KOPT-K1 (cell line): ENCODE measurements at regions not wholly inside any gene's neighbourhood (a gene's known extent, or its start where the extent isn't known, plus 50 kb on each side); places are given as distances from the start of the nearest gene placed in this dataset.
"Not testable (repeated sequence)": the region's sequence is repeated elsewhere in the genome, so short reads cannot be mapped to it uniquely, and the experiment has no call there.

Experiments used
- H3K27ac ChIP-seq: fragments of 200-600 bp; sonication (generic); 2 replicates; pipeline ENCODE4 v1.5.1; 2016; ENCODE audit warnings: antibody characterized with exemption, mild to moderate bottlenecking, low read depth, low read length; ENCODE audit not compliant: poor library complexity, severe bottlenecking
- H3K36me3 ChIP-seq: fragments of 200-600 bp; sonication (generic); 2 replicates; pipeline ENCODE4 v1.5.1; 2017; ENCODE audit warnings: antibody characterized with exemption, mild to moderate bottlenecking, low read length, moderate library complexity; ENCODE audit not compliant: insufficient read depth
- H3K9me3 ChIP-seq: fragments of 200-600 bp; sonication (generic); 2 replicates; pipeline ENCODE4 v1.5.1; 2017; ENCODE audit warnings: antibody characterized with exemption, low read length, mild to moderate bottlenecking; ENCODE audit not compliant: insufficient read depth, poor library complexity, severe bottlenecking

DNA sequence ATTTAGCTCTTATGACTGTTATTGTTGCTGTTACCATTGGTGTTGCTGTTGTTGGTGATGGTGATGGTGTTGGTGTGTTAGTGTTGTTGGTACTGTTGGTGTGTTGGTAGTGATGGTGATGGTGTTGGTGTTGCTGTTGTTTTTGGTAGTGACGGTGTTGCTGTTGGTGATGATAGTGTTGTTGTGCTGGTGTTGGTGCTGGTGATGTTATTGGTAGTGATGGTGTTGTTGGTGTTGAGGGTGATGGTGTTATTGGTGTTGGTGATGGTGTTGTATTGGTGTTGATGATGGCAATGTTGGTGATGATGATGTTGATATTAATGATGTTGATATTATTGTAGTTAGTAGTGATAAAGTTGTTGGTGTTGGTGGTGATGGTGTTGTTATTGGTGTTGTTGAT lies 285.7 kb upstream of the FOXF1 start:
- Histone ChIP-seq H3K27ac (no peak overlapping the region), H3K9me3 (no peaks in the 10 kb centered on the region), H3K36me3 (no peaks in the 10 kb centered on the region)

DNA sequence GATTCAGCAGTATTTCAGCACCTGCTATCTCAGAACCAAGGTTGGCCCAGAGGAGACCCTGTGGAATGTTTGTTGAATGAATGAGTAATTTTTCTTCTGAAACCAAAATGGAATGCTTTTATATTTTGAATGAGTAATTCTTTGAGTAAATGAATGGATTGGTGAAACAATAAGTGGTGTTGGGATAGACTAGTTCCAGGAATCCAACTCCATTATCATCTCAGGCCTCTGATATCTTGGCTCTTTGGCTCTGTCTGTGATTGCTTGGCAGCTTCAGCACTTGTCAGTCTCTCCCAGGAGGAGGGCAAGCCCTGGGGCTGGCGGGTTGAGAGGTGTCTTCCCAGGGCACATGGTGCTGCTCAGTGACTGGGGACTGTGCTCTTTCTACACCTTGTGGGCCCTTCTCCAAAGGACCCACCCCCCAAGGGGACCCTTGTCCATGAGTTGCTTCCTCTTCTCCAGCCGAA lies 284.4 kb upstream of the FOXF1 start:
- no peaks in the 10 kb centered on the region for H3K9me3 ChIP-seq
- no peak overlapping the region for H3K27ac ChIP-seq
- no peaks in the 10 kb centered on the region for H3K36me3 ChIP-seq

- H3K9me3 ChIP-seq, result no peaks in the 10 kb centered on the region
- H3K27ac ChIP-seq, result no peak overlapping the region
- no peaks in the 10 kb centered on the region for H3K36me3 ChIP-seq
Measured at GRCh38 chr16:86227041-86227440, 283.3 kb upstream of the FOXF1 start.

DNA sequence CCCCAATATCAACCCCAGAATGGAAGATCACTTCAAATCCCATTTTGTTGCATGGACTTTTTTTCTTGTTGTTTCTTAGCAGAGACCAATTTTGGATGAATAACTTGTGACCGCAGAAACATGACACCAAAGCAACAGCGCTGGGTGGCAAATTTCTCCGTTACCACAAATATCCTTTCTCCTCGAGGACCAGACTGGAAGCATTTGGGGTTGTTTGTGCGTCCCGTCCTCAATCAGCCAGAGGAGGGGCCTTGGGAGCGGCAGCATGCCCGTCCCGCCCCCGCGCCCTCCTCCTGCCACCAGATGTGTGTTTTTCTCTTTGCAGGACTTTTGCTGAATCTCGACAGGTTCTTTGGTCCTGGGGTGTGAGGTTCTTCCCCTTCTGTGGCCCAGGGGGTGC lies 282.5 kb upstream of the FOXF1 start:
- Histone ChIP-seq H3K9me3 (no peaks in the 10 kb centered on the region), H3K27ac (no peak overlapping the region), H3K36me3 (no peaks in the 10 kb centered on the region)

DNA sequence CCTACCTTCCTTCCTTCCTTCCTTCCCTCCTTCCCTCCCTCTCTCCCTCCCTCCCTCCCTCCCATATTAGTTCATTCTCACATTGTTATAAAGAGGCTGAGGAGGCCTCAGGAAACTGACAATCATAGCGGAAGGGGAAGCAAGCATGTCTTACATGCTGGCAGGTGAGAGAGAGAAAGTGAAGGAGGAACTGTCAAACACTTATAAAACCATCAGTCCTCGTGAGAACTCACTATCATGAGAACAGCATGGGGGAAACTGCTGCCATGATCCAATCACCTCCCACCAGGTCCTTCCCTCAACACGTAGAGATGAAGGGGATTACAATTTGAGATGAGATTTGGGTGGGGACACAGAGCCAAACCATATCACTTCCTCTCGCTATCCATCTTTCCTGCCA lies 281.6 kb upstream of the FOXF1 start:
- Histone ChIP-seq H3K27ac (no peak overlapping the region), H3K36me3 (no peaks in the 10 kb centered on the region), H3K9me3 (no peaks in the 10 kb centered on the region)

GRCh38 chr16:86229283-86229682 lies 281.0 kb upstream of the FOXF1 start:
- H3K9me3 ChIP-seq, result no peaks in the 10 kb centered on the region
- no peaks in the 10 kb centered on the region for H3K36me3 ChIP-seq
- H3K27ac ChIP-seq, result no peak overlapping the region

DNA sequence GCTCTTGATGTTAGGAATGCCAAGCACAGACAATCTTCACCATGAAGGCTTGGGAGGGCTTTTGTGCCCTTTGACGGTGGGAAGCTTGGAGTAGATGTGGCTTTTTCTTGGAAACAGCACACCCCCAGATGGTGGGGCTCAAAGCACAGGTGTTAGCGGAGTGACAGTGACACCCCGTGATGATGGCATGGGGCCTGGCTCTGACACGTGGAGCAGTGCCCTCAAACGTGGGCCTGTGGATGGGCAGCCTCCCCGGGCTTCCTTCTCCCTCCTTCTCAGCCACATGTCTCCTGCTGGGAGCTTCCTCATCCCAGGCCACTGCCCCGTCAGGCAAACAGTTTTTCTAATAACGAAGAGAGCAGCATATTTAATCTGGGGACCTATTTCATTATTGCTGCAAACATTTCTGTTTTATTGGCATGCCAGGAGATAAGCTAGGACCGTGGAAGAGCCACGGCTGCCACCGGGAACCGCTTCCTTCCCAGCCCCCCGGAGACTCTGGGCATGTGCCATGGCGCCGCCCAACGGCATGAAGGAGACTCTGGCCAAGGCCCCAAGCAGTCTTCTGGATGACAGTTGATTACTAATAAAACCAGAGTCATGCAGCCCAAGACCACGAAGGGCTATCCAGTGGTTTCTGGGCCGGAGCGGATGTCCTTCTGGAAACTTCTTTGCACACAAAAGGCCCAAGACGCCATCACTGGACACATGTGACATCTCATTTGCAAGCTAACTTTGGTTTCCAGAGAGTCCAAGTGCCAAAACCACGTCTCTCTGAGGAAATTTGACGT lies 280.3 kb upstream of the FOXF1 start:
- H3K9me3 ChIP-seq, result no peaks in the 10 kb centered on the region
- H3K36me3 ChIP-seq, result no peaks in the 10 kb centered on the region
- H3K27ac ChIP-seq, result no peak overlapping the region

DNA sequence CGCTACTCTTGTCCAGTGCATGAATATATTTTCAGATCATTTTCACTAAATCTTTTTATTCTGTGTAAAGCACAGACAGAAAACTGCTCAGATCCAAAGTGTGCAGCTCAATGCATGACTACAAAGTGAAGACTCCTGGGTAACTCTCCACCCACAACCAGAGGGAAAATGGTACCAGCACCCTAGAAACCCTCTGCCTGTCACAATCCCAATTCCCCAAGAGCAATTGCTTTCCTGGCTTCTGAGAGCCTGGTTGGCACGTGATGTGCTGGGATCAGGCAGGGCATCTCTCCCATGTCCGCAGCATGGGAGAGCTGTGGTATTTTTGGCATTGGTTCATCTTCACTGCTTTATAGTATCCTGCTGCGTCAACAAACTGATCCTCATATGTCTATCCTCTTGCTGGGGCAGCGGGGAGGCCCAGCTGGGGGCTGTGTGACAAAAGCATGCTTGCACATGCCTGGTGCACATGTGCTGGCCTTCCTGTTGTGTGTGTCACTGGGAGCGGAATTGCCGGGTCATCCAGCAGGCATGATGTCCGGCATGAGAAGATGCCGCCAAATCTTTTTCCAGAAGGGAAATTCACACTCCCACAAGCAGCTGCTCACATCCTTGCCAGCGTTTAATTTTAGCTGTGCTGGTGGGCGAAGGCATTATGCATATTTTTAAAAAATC lies 278.9 kb upstream of the FOXF1 start:
- H3K36me3 ChIP-seq, result no peaks in the 10 kb centered on the region
- H3K9me3 ChIP-seq, result no peaks in the 10 kb centered on the region
- no peak overlapping the region for H3K27ac ChIP-seq

DNA sequence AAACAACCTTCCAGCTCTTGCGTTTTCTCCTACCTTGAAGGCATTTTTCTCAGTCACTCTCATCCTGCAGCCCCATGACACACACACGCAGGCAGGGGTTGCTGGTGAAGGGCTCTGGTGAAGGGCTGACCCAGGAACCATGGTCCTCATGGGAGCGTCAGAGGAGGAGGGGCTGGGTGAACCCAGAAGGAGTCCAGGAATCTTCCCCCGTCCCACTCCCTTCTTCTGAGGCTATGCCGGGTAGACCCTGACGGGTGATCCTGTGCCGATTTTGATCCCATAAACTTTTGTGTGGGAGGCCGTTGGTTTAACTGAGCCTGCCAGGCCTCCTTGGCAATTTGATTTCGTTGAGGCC lies 278.4 kb upstream of the FOXF1 start:
- no peak overlapping the region for H3K27ac ChIP-seq
- no peaks in the 10 kb centered on the region for H3K9me3 ChIP-seq
- no peaks in the 10 kb centered on the region for H3K36me3 ChIP-seq

DNA sequence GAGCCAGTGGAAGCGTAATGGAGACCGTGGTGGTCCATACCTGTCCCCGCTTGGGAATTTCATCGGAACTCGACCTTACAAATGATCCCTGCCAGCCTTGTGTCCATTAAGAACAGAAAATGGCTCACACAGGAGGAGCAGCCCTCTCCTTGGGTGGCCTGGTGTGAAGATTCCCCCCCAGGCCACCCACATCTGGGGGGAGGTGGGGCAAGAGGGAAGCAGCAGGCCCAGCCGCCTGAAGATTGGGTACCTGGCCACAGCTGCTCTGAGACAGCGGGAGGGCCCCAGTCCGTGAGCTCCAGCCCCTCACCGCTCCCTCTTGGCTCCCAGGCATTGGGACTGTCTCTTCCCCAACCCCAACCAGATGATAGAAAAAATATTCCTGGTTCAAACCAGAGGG lies 277.8 kb upstream of the FOXF1 start:
- H3K36me3 ChIP-seq, result no peaks in the 10 kb centered on the region
- no peak overlapping the region for H3K27ac ChIP-seq
- H3K9me3 ChIP-seq, result no peaks in the 10 kb centered on the region

DNA sequence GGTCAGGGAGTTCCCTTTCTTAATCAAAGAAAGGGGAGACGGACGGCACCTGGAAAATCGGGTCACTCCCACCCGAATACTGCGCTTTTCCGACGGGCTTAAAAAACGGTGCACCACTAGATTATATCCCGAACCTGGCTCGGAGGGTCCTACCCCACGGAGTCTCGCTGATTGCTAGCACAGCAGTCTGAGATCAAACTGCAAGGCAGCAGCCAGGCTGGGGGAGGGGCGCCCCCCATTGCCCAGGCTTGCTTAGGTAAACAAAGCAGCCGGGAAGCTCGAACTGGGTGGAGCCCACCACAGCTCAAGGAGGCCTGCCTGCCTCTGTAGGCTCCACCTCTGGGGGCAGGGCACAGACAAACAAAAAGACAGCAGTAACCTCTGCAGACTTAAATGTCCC lies 276.8 kb upstream of the FOXF1 start:
- H3K9me3 ChIP-seq, H3K27ac ChIP-seq, H3K36me3 ChIP-seq: not testable (repeated sequence)

DNA sequence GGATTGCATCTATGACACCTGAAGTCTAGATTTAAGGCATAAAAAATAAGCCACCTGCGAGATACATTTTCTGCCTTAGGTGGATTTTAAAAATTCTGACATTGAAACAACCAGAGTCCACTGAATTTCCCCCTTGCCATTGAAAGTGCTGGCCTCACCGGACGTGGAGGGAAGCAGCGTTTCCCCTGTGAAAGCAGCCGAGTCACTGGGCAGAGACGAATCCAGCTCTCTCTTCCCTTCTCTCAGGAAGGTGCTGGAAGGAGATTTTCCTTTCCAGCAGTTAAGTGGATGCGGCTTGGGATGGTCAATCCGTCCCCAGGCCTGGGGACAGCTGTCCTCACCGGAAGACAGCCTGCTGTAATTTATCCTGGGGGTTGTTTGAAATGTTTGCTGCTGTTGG lies 270.9 kb upstream of the FOXF1 start:
- no peak overlapping the region for H3K27ac ChIP-seq
- H3K36me3 ChIP-seq, result no peaks in the 10 kb centered on the region
- H3K9me3 ChIP-seq, result no peaks in the 10 kb centered on the region

- Histone ChIP-seq H3K36me3 (no peaks in the 10 kb centered on the region), H3K9me3 (no peaks in the 10 kb centered on the region), H3K27ac (no peak overlapping the region)
Measured at GRCh38 chr16:86240716-86241363, 269.5 kb upstream of the FOXF1 start.

DNA sequence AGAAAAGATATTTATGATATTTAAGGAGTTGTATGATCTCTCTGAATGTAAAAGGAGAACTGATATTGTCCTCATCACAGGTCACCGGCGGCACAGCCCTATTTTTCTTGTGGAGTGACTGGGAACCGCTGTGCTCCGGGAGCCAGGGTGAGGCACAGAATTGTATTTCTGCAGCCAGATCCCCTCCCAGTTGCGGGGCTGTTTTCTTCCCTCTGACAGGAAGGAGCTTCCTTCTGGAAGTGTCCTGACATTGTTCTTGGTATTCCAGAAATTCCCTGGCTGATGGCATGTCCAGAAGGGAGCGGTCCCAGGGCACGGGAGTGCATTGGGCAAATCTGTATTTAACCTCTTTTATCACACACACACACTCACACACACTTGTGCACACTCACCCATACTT lies 268.6 kb upstream of the FOXF1 start:
- no peaks in the 10 kb centered on the region for H3K36me3 ChIP-seq
- H3K27ac ChIP-seq, result no peak overlapping the region
- H3K9me3 ChIP-seq, result no peaks in the 10 kb centered on the region

- Histone ChIP-seq H3K9me3 (no peaks in the 10 kb centered on the region), H3K36me3 (no peaks in the 10 kb centered on the region), H3K27ac (no peak overlapping the region)
Measured at GRCh38 chr16:86242244-86243122, 267.8 kb upstream of the FOXF1 start.
